Stimulated activated CD4-positive, alpha-beta T cell treated with anti-CD3 and anti-CD28 coated beads, Interleukin-12 subunit alpha, Interleukin-12 subunit beta, amount 100 ng/mL, for 48 hours (primary cell): ENCODE measurements at regions not wholly inside any gene's neighbourhood (a gene's known extent, or its start where the extent isn't known, plus 50 kb on each side); places are given as distances from the start of the nearest gene placed in this dataset.
"Not testable (repeated sequence)": the region's sequence is repeated elsewhere in the genome, so short reads cannot be mapped to it uniquely, and the experiment has no call there.

Experiments used
- DNase-seq, 3 donors: peaks; one replicate each; pipeline ENCODE4 v3.0.0-alpha.2; 2020; ENCODE audit warnings: low read depth in 2 of 3, low spot score in 1 of 3

DNA sequence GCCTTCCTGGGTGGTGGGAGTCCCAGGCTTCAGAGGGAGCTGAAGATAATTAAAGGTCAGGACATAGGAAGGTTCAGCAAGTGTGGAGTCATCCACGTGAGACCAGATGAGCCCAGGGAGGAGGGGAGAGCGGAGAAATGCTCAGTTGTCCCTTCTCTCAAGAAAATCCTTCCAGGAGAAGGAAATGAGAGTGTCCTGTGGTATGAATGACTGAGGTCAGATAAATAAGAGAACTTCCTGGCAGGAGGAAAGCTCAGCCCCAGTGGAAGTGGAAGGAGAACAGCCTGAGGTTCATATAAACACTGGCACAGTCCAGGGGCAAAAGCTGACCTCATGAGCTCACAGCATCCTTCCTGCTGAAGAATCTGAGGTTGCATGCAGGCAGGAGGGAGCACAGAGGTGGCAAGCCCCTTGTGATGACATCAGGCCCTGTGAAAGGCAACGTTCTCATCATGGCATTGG lies 97.6 kb downstream of the NAV1 start:
- DNase-seq = no peak

DNA sequence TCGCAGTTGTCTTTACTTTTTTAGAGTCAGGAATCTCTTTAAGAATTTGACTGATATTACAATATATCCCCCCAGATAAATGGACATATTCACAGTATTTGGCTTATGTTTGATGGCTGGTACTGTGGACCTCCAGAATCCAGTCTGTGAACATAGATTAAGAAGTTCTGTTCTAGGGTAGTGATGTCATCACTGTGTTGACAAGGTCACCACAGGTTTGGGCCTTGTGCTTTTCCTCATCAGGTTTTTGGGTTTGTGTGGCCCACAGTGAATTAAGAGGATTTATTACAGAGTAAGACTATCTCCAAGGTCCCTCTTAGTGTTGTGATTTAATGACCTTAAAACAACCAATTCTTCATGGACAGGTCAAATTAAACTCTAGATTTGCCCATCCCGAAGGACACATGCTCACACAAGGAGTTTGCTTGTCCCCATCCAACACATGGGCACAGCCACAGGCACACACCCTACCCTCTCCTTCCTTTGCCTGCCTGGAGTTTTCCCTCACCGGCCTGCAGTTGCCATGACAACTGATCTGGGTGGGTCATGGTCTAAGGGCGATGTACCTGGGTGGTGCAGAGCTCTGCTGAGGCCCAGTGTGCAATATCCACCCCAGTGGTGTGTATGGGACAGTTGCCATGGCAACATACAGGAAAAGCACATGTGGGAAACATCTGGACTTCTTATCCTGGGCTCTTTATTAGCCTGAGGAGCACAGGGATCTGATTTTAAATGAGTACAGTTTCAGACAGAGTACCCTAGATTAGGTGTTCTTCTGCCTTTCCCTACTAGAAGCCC lies 98.6 kb downstream of the NAV1 start:
- no peak for DNase-seq

DNA sequence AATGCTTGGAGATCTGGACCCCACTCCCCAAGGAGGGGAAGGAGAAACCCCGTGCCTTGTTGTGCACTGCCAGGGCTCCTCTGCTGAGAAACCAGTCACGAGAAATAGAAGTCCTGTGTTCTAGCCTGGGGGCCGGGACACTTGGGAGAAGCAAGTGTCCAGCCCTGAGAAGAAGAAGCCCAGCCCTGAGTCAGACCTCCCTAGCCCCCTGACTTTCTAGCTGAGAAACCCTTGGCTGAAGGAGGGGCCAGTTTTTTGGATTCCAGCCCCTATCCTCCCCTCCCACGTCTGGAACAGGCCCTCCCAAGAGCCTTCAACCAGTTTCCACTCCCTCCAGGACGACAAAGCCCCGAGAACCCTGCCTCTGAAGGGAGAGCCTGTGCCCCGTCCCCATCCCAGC lies 100.5 kb downstream of the NAV1 start:
- no peak for DNase-seq

DNA sequence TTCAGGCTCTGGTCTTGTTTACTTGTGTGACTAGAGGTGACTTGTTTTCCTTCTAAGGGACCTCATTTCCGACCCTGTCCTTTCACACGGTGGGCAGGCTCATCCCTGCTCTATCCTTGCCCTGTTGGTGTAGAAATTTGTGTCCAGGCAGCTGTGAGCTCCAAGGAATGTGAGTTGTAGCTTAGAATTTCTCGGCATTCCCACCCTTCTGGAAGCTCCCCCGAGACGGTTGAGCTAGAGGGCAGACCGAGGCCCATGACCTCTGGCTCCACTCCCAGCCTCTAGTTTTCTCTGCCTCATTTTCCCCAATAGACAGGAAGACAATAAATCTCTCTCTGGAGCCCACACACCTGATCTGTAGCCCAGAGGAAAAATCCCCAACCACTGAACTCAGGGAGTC lies 100.9 kb downstream of the NAV1 start:
- no peak for DNase-seq

DNA sequence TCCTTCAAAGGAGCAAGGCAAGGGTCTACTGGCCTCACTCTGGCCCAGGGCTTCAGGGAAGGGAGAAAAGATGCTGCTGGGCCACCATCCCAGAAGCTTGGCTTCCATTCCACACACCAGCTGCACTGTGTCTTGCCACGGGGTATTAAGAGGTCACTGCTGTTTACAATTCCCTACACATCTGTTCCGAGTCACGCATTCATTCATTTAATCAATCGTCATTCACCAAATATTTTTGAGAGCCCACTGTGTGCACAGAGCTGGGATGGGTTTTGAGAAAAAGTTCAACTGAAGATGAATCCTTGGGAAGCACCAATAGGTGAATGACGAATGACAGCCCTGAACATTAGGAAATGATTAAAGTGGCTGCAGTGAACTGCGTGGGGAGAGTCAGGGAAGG lies 101.7 kb downstream of the NAV1 start:
- no peak for DNase-seq

DNA sequence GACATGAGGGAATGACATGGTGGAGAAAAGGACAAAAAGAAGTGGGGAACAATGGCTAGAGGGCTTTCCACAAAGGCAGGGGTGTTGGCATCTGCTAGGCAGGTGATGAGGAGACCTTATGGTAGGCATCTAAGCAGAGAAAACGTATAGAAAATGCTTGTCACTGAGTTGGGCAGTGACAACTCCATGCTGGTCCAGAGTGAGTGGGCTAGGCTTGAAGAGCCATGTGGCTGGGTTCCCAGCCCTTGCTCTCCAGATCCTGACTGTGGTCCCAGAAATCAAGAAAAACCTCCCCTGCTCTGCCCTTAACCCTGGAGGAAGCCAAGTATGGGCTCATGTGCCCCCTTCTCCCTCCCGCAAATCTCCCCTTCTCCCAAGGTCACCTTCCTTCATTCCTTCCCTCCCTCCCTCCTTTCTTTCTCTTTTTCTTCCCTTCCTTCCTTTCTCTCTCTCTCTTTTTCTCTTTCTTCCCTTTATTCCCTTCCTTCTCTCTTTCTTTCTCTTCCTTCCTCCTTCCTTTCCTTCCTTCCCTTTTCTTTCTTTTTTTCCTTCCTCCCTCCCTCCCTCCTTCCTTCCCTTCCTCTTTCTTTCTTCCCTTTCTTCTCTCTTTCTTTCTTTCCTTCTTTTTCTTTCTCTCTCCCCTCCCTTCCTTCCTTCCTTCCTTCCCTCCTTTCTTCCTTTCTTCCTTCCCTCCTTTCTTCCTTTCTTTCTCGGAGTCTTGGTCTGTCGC lies 102.8 kb downstream of the NAV1 start:
- DNase-seq = no peak

DNA sequence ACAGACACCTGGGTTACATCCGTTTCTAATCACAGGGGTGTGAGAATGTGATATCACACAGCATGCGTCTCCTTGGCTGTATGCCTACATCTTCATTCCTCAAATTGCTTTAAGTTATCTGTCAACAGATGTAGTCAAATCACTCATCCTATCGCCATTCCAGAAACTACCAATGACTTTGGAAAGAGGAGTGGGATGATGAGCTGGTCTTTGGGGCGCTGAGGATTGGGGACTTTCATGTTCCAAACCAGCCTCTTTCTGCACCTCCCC lies 104.8 kb downstream of the NAV1 start:
- DNase-seq = no peak

DNA sequence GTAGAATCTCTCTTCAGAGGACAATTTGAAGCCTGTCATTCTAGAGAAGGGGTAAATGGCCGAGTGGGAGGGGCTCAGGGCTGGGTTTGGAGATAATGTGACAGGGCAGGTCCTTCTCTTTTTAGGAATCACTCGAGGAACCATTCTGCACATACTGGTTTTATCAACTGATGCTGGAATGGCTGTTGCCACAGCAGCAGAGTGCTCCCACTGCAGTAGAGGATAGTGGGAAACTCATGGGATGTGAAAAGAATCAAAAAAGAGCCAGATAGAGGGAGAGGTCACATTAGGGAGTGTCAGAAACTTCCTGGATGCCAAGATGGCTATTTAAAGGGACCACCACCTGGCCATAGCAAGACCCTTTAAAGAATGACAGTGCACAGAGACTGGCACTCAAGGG lies 105.3 kb downstream of the NAV1 start:
- no peak for DNase-seq

DNA sequence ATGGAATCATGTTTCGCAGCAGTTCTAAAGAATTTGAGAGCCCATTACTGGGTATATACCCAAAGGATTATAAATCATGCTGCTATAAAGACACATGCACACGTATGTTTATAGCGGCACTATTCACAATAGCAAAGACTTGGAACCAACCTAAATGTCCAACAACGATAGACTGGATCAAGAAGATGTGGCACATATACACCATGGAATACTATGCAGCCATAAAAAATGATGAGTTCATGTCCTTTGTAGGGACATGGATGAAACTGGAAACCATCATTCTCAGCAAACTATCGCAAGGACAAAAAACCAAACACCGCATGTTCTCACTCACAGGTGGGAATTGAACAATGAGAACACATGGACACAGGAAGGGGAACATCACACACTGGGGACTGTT lies 106.1 kb downstream of the NAV1 start:
- DNase-seq = not testable (repeated sequence)

DNA sequence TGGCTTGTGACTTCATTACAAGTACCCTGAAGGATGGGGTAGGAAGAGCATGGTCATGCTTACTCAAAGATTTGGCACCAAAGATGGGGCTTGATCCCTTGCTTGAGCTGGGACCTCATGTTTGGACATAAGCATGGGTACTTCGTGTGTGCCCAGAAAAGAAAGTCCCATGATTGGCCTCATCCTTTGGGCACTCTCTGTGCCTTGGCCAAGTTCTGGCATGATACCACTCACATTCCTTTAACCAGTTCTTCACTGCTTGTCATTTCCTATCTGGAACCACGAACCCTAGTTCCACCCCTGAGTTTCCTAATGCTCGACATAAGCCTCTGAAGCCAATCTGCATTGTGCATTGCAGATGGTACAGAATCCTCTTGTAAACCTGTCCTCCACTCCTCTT lies 107.0 kb downstream of the NAV1 start:
- no peak for DNase-seq

DNA sequence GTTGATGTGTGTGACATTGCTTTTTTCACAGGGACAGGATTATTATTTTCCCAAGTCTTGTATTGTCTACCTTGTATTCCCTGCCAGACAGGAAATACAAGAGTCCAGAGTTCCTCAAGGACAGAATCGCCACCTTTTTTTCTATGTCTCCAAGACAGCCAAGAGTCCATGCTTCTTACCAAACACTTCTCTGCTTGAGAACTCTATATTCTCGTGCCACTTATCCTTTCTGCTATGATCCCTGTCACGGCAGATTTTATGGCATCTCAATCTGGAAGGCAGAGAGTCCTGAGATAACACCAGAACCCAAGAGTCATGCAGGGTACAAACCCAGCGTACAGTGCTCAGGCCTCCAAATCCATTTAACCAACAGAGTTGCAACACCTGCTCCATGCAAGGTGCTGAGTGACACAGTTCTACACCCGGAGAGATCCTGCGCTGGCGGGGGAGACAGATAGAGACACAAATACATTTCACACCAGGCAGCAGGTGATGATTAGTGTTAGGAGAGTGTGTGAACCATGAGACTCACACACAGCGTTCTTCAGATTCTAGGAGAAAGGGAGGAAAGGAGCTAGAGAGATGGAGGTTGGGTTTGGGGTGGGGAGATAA lies 107.6 kb downstream of the NAV1 start:
- DNase-seq = no peak

DNA sequence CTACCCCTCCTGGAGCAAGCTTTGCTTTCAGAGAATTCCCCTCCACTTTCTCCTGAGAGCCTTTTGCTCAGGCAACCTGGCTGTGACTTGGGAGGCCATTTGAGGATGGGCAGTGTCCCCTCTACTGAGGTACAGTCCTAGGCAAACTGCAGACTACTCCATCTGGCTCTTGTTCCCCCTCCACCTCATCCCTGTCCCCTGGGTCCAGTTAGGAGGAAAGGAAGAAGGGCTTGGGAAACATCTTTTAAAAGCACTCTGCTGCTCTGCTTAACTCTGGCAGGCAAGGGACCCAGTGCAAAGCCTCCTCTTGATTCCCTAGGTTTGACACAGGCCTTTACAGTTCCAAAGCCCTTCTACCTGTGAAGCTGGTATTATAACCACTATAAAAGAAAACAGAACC lies 108.2 kb downstream of the NAV1 start:
- no peak for DNase-seq

DNA sequence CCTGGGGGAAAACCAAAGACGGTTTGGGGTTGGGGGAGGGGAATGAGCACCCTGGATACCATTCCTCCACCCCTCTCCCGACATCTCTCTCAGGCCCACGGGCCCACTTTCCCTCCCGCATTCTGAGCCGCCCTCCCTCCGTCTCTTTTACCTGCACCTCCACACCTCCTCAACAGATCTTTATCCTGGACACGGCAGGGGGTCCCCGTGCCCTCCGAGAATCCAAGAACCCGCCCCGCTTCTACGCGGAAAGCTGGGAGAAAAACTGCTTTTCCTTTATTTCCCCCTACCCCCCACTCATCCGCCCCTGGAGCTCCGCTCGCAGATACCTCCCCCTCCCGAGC lies 108.8 kb downstream of the NAV1 start:
- no peak for DNase-seq

DNA sequence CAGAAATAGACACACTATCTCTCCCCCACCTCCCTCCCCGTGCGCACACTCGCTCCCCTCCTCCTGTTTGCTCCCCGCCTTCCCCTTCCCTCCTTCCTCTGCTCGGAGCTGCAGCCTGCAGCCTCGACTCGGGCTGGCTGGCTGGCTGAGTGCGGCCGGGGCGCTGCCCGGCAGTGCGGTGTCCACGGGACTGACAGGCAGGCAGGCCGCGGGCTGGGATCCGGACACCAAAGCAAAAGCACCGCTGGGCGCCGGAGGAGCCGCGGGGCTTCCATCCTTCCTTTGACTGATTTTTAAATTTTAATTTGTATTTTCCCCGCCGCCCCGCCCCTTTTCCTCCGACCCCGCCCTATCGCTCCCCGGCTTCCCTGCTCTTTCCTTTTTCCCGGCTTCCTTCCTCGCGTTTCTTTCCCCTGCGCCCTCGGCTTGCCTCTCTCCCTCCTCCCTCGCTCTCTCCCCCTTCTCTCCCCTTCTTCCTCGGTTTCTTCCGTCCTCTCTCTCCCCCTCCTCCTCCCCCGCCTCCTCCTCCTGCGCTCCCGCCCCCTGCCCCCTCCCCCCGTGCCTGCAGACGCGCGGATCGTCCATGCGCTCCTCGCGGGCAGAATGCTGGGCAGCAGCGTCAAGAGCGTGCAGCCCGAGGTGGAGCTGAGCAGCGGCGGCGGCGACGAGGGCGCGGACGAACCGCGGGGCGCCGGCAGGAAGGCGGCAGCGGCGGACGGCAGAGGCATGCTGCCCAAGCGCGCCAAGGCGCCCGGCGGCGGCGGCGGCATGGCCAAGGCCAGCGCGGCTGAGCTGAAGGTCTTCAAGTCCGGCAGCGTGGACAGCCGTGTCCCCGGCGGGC lies 109.4 kb downstream of the NAV1 start:
- DNase-seq = no peak

DNA sequence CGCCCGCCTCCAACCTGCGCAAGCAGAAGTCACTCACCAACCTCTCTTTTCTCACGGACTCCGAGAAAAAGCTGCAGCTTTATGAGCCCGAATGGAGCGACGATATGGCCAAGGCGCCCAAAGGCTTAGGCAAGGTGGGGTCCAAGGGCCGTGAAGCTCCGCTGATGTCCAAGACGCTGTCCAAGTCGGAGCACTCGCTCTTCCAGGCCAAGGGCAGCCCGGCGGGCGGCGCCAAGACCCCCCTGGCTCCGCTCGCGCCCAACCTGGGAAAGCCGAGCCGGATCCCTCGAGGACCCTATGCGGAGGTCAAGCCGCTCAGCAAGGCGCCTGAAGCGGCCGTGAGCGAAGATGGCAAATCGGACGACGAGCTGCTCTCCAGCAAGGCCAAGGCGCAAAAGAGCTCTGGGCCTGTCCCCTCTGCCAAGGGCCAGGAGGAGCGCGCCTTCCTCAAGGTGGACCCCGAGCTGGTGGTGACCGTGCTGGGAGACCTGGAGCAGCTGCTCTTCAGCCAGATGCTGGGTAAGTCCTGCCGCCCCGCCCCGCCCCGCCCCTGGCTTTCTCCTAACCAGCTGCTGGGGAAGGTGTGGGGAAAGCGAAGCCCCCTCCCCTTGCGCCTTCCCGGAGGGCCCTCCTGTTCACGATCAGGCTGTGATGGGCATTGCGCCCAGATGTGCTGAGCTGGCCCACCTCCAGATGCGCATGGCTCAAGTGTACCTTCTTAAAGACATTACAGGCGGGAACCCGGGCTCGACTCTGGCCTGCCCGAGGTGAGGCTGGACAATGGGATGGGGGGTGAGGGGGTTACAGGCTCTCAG lies 110.2 kb downstream of the NAV1 start:
- DNase-seq = no peak

DNA sequence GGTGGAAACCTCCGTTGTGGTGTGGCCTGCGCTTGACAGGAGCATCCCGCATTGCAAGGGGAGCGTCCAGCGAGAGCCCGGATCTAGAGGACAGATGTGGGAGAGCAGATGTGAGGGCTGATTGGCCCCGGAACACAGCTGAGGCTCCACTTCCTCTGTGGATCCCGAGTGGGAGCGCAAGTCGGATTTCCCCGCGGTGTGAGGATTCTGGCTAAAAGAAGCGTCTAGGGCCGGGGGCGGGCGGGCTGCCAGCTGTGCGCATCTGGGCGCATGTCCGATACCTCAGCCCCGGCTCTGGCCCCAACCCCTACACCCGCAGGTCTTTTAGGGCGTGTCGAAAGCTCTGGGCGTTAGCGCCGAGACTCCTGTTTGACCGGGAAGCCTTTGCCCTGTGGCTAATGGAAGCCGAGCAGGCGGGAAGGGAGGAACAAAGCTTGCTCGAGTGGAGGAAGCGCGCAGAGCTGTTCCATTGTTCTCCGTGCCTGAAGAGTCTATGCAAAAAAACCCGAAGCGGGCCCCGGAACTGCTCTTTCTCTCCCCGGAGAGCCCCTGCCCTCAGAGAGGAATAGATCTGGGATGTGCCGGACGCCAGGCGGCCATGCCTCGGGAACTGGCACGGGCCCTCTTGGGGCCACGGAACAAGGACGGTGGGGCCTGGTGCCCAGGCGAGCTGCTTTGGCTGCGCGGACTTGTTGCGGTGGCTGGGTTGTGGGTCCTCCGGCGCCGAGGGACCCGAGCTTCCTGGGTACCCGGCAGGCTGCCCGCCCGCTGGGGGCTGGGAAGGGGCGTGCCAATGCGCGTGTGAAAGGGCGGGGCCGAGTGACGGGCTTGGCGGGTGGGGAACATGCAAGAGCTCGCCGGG lies 111.1 kb downstream of the NAV1 start:
- DNase-seq = no peak

DNA sequence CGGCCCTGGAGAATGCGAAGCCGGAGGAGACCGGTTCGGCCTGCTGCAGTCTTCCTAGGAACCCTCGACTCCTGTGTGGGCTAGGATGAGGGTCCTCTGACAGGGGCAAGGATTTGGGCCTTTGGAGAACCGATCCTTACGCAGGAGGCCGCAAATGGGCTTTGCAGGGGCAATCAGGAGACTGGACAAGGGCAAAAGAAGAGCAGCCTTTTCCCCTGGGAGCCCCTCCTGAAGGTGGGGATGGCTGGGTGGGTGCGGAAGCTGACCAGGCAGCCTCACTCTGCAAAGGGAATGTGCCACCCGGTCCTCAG lies 111.7 kb downstream of the NAV1 start:
- no peak for DNase-seq

DNA sequence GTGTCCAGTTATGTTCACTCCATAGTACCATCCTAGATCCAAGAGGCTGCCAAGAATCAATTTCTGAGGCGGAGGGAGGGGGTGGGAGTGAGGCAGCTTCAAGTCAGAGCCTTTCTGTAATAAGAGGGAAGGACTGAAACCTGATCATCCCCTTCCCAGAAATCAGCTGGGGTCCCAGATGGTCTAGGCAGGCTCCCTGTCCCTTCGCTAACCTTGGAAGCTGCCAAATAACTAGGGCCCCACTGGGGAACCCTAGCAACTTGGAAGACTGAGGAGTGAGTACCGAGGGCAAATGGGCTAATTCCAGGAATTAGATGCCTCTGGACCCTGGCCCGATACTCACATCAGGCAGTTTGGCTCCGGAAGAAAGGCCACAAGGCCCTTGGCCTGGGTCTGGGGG lies 113.3 kb downstream of the NAV1 start:
- no peak for DNase-seq

DNA sequence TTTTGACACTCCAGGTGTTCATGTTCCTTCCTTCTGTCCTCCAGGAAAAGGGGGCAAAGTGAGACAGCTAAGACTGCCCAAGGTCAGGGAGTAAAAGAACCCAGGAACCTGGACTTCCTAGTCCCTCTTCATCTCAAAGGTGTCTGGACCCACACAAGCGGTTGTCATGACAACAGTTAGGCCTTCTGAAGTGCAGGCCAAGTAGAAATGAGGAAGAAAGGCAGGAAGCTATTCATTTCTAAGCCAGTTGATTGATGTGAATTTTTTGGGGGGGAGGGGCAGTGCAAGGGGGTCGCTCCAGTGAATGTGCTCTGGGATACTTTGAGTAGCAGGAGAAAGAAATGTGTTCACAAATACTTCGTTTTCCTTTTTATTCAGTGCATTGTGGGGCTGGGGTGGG lies 114.3 kb downstream of the NAV1 start:
- DNase-seq = no peak

DNA sequence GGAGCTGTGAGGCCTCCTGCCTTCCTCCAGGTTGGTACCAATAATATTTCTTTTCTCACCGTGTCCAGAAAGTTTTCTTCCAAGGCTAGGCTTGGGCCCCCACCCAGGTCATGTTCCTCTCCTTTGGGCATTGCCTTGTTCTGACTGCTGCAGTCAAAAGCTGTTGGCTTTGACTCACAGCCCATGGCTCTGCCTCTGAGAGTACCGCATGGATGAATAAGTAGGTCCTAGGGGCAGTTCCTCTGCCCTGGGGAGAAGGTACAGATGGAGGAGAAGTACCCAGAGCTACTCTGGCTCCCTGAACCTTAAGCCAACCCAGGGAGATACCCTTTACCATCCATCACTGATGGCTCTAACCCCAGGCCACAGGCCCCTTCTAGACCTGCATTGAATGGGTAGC lies 115.0 kb downstream of the NAV1 start:
- DNase-seq = no peak
